ENCODE measurements at regions not wholly inside any gene's neighbourhood (a gene's known extent, or its start where the extent isn't known, plus 50 kb on each side); places are given as distances from the start of the nearest gene placed in this dataset.

- TF ChIP-seq HBP1 (CRISPR knock-in tag; IDR thresholded peaks at IDR 0.05) (no peak), NRF1 (conservative IDR thresholded peaks at IDR 0.05 in 1 of 2, IDR thresholded peaks at IDR 0.05 in 1 of 2) (no peak), KLF6 (CRISPR knock-in tag; IDR thresholded peaks at IDR 0.05; ENCODE audit: borderline replicate concordance) (no peak), ZEB2 (IDR thresholded peaks at IDR 0.05) (no peak), MAFG (tag; conservative IDR thresholded peaks at IDR 0.05) (peak; percentile 48)
These were observed 165.8 kb upstream of the JUN start (continued) for GRCh38 chr1:58949551-58950220.

GRCh38 chr1:58950897-58951296, 167.1 kb upstream of the JUN start:
- Histone ChIP-seq H3K4me2 (ENCODE audit: insufficient read depth, low read length) (no peak overlapping the region), H2AFZ (ENCODE audit: low read depth, low read length) (no peak overlapping the region), H3K9me3 (replicated peaks; ENCODE audit: control insufficient read depth, insufficient read depth, low read depth, low read length) (no peaks in the 10 kb centered on the region), H3K4me1 (replicated peaks in 1 of 2; ENCODE audit: control insufficient read depth in 2 of 2, insufficient read depth in 2 of 2, low read length in 2 of 2) (no peaks in the 10 kb centered on the region), H3K9ac (ENCODE audit: insufficient read depth in 1 of 2, low read depth in 2 of 2, low read length in 2 of 2) (no peak overlapping the region), H3K79me2 (ENCODE audit: control insufficient read depth, insufficient read depth, low read length) (no peaks in the 10 kb centered on the region), H4K20me1 (replicated peaks; ENCODE audit: control insufficient read depth, insufficient read depth, low read length) (no peaks in the 10 kb centered on the region), H3K36me3 (ENCODE audit: control insufficient read depth, insufficient read depth, low read length) (no peaks in the 10 kb centered on the region), H3K9me1 (ENCODE audit: control insufficient read depth, insufficient read depth, low read length) (no peaks in the 10 kb centered on the region), H3K27ac (ENCODE audit: extremely low read depth, low read depth, low read length) (no peak overlapping the region), H3K4me3 (no peak overlapping the region), H3K27me3 (ENCODE audit: control insufficient read depth in 2 of 2, insufficient read depth in 2 of 2, low read length in 2 of 2) (no peaks in the 10 kb centered on the region)
- ChIA-PET CTCF (ENCODE audit: low intra/inter-chr PET ratio) (no interaction called here), POLR2A (interaction anchor here (0.7 kb wide), 1 partner anchor 35 kb away, joined by 3 read pairs; no protein-coding TSS in a partner anchor)
- intact Hi-C loops (cut with micrococcal nuclease) (no loop called here), in situ Hi-C loops (cut with MboI) (no loop called here)
- no TSS peak for BruUV-seq (replicated peaks)
- DNase-seq (ENCODE audit: extremely low read depth in 1 of 4, low spot score in 3 of 4) (no peak), FAIRE-seq (no peak), ATAC-seq (no peak; the same call in 2 of the 3 replicates)
- 48% methylated on average over 5 of the region's 7 CpGs for WGBS (ENCODE audit: insufficient coverage, low coverage, missing lambda C conversion rate)
- peak; percentile 42; the same call in 1 of the 2 replicates for TF ChIP-seq REST (IDR thresholded peaks at IDR 0.05; ENCODE audit: borderline replicate concordance)
- TF ChIP-seq REST (CRISPR knock-in tag; IDR thresholded peaks at IDR 0.05; ENCODE audit: low read depth), result no peak
- TF ChIP-seq CTCF (IDR thresholded peaks at IDR 0.05 in 2 of 3, conservative IDR thresholded peaks at IDR 0.05 in 1 of 3; ENCODE audit: insufficient read depth in 2 of 3, low read depth in 1 of 3, low read length in 3 of 3), result peak in 1 of 3 experiments; percentile 28; a peak in 1 of 6 replicates
- TF ChIP-seq ZKSCAN1 (IDR thresholded peaks at IDR 0.05; ENCODE audit: low read depth, low read length), result no peak
